Fibroblast of the aortic adventitia (primary cell): ENCODE measurements at regions not wholly inside any gene's neighbourhood (a gene's known extent, or its start where the extent isn't known, plus 50 kb on each side); places are given as distances from the start of the nearest gene placed in this dataset.
A peak's percentile ranks its signal among the peaks of the same experiment; 100 is the strongest.

Experiments used
- DNase-seq: peaks from one replicate; pipeline ENCODE4 v3.0.0-alpha.2; 2010; ENCODE audit warnings: low read depth
- H3K4me3 ChIP-seq: 2 replicates; pipeline ENCODE4 v1.5.1; 2011; ENCODE audit warnings: low read depth, mild to moderate bottlenecking, control low read depth, low read length, moderate library complexity
- CTCF ChIP-seq: IDR thresholded peaks from 2 replicates; pipeline ENCODE4 v1.5.1; 2011; ENCODE audit warnings: mild to moderate bottlenecking, low read length, control low read depth, inconsistent platforms; ENCODE audit not compliant: insufficient read depth

- no peak for TF ChIP-seq CTCF
- DNase-seq = no peak
- no peak overlapping the region for H3K4me3 ChIP-seq
Observed at GRCh38 chr2:147174824-147175254, 670.0 kb upstream of the ACVR2A start.

- no peak overlapping the region for H3K4me3 ChIP-seq
- DNase-seq = no peak
- no peak for TF ChIP-seq CTCF
Observed at GRCh38 chr2:147173798-147174197, 671.0 kb upstream of the ACVR2A start.

- DNase-seq = peak; percentile 57
- H3K4me3 ChIP-seq = no peak overlapping the region
- TF ChIP-seq CTCF = no peak
Observed at GRCh38 chr2:147173189-147173581, 671.6 kb upstream of the ACVR2A start.

DNA sequence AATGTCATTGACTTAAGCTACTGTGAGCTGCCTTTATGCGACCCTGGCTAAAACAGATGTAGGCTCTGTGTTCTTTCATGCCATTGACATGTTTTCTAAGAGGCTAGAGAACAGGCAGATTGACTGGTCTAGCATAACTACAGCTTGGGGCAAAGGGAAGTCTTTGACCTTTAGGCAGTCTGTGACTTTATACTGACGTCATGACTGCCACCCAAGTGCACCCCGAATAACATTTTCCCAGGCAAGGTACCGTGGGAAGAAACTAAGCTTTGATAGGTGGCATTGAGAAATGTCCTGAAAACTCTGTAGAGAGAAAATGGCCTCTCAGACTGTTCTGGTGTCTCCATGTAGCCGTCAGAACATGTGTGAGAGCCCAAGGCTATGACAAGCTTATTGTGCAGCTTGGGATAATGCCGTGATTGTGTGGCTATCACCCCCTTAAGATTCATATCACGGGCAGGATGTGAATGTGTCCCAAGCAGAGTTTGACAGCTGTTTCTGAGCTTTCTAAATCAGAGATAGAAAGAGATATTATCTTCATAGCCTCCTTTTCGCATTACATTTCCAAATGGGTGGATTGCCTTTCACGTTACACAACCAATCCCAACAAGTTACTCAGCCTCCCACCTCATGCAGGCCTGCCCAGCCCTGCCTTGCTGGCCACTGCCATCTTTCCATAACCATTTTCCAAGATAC, 672.2 kb upstream of the ACVR2A start:
- DNase-seq = no peak

DNA sequence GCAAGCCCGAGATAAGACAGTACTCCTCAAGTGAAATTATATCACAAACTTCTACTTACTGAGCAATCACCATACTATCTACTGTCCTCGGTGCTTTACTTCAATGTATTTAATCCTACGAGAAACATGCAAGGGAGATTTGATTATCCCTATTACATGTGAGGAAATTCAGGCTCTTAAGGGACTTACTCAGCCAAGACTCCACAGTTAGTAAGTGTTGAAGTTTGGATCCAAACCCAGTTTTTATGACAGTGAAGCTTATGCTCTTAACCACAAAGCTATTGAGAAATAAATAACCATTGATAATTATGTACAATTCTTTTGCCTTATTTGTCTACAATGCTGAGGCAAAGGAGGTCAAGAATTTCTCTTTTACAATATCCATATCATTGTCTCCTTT, 672.9 kb upstream of the ACVR2A start:
- TF ChIP-seq CTCF = no peak
- H3K4me3 ChIP-seq = no peak overlapping the region
- peak; percentile 65 for DNase-seq

More for the DNA sequence above, 672.2 kb upstream of the ACVR2A start:
- no peak for TF ChIP-seq CTCF
- no peak overlapping the region for H3K4me3 ChIP-seq

- no peak for DNase-seq
- H3K4me3 ChIP-seq = no peak overlapping the region
- no peak for TF ChIP-seq CTCF
Observed at GRCh38 chr2:147170932-147171331, 673.9 kb upstream of the ACVR2A start.
